ENCODE measurements at regions not wholly inside any gene's neighbourhood (a gene's known extent, or its start where the extent isn't known, plus 50 kb on each side); places are given as distances from the start of the nearest gene placed in this dataset.

DNA sequence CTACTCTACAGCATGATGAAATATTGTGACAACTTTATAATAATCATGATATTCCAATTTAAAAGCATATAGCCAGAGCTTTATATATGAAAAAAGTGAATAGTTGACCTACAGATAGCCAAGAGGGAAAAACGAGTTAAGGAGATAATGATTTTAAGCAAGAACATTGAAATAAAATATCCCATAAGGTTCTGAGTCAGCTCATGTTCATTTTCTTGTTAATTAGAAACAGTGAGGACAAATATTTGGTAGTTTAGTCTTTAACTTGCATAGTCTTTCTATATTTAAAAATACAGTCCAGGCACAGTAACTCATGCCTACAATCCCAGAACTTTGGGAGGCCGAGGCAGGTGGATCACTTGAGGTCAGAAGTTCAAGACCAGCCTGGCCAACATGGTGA lies 55.8 kb upstream of the CDH6 start:
- no peak for DNase-seq (ENCODE audit: low read depth)
- TF ChIP-seq, protein P1, sequence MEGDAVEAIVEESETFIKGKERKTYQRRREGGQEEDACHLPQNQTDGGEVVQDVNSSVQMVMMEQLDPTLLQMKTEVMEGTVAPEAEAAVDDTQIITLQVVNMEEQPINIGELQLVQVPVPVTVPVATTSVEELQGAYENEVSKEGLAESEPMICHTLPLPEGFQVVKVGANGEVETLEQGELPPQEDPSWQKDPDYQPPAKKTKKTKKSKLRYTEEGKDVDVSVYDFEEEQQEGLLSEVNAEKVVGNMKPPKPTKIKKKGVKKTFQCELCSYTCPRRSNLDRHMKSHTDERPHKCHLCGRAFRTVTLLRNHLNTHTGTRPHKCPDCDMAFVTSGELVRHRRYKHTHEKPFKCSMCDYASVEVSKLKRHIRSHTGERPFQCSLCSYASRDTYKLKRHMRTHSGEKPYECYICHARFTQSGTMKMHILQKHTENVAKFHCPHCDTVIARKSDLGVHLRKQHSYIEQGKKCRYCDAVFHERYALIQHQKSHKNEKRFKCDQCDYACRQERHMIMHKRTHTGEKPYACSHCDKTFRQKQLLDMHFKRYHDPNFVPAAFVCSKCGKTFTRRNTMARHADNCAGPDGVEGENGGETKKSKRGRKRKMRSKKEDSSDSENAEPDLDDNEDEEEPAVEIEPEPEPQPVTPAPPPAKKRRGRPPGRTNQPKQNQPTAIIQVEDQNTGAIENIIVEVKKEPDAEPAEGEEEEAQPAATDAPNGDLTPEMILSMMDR (IDR thresholded peaks at IDR 0.05; ENCODE audit: insufficient read depth, low read depth, low read length, missing control alignments): no peak
- H3K4me3 ChIP-seq (ENCODE audit: low read length): no peak overlapping the region

DNA sequence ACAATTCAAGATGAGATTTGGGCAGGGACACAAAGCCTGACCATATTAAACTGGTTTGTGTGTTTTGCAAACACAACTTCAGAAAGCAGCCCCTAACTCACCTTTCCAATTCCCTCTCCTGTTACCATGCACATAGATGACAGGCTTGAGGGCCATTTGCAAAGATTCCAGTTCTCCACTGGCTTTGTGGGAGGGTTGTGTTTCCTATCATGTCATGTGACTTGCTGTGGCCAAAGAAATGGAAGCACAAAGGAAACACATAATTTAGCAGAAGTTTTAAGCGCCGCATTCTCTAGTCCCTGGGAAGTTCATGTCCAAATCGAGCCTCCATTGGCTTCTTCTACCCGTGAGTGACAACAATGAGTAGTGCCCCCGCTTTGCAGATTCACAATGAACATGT lies 57.9 kb upstream of the CDH6 start:
- H3K4me3 ChIP-seq (ENCODE audit: low read length): no peak overlapping the region
- DNase-seq (ENCODE audit: low read depth): no peak
- TF ChIP-seq, protein P1 (IDR thresholded peaks at IDR 0.05; ENCODE audit: insufficient read depth, low read depth, low read length, missing control alignments): no peak

DNA sequence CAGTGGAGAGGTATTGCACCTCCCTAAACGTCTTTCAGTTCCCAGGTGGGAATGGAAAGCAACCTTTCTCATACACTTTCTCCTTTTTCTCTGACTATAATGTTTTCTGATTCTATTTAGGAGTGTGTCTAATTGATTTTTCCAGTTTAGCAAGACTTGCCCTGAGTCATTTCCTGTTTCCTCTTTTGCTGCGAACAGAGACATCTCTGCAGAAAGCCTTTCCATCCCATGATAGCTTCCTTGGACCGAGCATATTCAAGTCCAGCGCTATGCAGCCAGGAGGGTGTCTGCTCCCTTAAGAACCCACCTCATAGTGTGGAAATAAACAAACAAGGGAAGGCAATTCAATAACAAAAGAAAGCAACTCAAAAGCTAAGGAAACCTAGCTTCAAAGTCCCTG lies 60.0 kb upstream of the CDH6 start:
- TF ChIP-seq, protein P1 (IDR thresholded peaks at IDR 0.05; ENCODE audit: insufficient read depth, low read depth, low read length, missing control alignments): no peak
- no peak overlapping the region for H3K4me3 ChIP-seq (ENCODE audit: low read length)
- DNase-seq (ENCODE audit: low read depth): peak; percentile 74

DNA sequence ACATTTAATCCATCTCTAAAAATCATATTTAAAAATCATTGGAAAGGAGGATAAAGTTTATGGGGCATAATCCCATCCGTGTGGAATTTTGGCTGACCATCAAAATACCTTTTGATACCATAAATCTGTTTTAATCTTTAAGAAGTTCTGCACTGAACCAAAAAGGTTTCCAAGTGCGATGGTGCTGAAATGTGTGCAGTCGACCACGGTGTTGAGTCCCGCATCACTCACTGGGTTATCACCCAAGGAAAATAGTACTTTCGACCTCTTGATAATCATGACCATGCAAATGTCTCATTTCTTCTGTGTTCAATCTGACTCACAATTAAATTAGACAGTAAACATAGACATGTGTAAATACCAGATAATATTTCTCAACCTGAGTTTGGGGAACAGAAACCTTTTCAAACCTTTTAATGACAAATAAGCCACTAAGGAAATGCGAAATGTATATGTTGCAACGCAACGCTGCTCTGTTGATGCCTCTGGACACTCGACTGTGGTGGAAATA lies 62.0 kb upstream of the CDH6 start:
- TF ChIP-seq, protein P1 (IDR thresholded peaks at IDR 0.05; ENCODE audit: insufficient read depth, low read depth, low read length, missing control alignments): no peak
- no peak overlapping the region for H3K4me3 ChIP-seq (ENCODE audit: low read length)
- DNase-seq (ENCODE audit: low read depth): peak; percentile 64

DNA sequence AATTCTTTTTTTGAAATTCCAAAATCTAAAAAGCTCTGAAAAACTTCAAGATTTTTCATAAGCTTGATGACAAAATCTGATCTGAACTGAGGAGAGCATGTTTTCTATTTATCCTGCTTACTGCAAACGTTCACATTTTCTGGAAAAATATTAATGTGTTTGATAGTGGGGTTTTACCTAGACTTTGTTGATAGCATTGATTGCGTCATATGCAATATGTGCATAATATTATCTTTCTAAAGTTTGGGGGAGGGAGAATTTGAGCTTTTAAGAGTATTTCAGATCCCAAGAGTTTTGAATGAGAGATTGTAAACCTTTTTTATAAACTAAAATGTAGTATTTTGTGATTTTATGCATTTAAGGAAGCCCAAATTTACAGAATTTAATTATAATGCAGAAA lies 62.8 kb upstream of the CDH6 start:
- DNase-seq (ENCODE audit: low read depth): no peak
- TF ChIP-seq, protein P1 (IDR thresholded peaks at IDR 0.05; ENCODE audit: insufficient read depth, low read depth, low read length, missing control alignments): no peak
- H3K4me3 ChIP-seq (ENCODE audit: low read length): no peak overlapping the region

DNA sequence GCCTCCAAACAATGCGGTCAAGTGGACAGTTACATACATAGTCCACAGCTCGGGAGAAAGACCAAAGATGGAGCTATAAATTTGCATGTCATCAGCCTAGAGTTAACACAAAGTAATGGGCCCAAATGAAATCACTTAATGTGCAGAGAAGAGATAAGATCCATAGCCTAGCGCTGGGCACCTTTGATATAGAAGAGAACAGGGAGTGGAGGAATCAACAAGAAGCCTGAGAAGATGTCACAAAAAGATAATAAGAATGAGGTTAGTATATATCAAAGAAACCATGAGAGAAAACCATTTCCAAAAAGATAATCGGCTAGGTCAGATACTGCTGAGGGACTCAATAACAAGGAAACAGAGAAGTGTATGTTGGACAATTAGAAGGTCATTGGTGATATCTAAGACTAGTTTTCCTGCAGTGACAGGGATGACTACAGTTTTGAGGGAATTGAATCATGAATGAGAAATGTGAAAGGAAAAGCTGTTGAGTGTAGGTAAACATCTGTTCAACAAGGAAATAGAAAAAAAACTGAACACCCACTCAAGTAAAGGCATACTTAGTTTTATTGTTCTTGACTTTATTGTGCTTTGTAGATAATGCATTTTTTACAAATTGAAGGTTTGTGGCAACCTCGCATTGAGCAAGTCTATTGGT lies 68.7 kb upstream of the CDH6 start:
- DNase-seq (ENCODE audit: low read depth): peak; percentile 30
- H3K4me3 ChIP-seq (ENCODE audit: low read length): no peak overlapping the region
- TF ChIP-seq, protein P1 (IDR thresholded peaks at IDR 0.05; ENCODE audit: insufficient read depth, low read depth, low read length, missing control alignments): no peak

DNA sequence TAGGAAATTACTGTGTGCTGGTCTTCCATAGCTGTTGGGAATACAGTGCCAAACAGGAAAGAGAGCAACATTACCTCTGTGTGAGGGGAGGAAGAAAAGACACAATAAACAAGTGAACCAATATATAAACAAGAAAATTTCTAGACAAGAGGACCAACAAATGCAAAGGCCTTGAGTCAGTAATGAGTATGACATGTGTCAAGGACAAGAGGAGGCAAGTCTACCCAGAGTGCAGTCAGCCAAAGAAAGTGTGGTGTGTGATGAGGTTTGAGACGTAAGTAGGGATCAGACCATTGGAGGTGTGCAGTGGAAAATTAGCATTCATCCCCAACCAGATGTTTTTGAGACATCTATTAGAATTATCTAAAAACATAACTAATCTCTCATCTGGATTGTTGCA lies 69.5 kb upstream of the CDH6 start:
- H3K4me3 ChIP-seq (ENCODE audit: low read length): no peak overlapping the region
- DNase-seq (ENCODE audit: low read depth): peak; percentile 85
- TF ChIP-seq, protein P1 (IDR thresholded peaks at IDR 0.05; ENCODE audit: insufficient read depth, low read depth, low read length, missing control alignments): no peak

All from epithelial cell of esophagus (primary cell).